ENCODE measurements at regions not wholly inside any gene's neighbourhood (a gene's known extent, or its start where the extent isn't known, plus 50 kb on each side); places are given as distances from the start of the nearest gene placed in this dataset.

- TF ChIP-seq, protein P1, sequence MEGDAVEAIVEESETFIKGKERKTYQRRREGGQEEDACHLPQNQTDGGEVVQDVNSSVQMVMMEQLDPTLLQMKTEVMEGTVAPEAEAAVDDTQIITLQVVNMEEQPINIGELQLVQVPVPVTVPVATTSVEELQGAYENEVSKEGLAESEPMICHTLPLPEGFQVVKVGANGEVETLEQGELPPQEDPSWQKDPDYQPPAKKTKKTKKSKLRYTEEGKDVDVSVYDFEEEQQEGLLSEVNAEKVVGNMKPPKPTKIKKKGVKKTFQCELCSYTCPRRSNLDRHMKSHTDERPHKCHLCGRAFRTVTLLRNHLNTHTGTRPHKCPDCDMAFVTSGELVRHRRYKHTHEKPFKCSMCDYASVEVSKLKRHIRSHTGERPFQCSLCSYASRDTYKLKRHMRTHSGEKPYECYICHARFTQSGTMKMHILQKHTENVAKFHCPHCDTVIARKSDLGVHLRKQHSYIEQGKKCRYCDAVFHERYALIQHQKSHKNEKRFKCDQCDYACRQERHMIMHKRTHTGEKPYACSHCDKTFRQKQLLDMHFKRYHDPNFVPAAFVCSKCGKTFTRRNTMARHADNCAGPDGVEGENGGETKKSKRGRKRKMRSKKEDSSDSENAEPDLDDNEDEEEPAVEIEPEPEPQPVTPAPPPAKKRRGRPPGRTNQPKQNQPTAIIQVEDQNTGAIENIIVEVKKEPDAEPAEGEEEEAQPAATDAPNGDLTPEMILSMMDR (IDR thresholded peaks at IDR 0.05 in 8 of 11, conservative IDR thresholded peaks at IDR 0.05 in 3 of 11) = no peak
- no peak for TF ChIP-seq POLR2A (IDR thresholded peaks at IDR 0.05)
Observed at GRCh38 chr2:41963661-41964525, 83.9 kb upstream of the PKDCC start.
